ENCODE measurements at regions not wholly inside any gene's neighbourhood (a gene's known extent, or its start where the extent isn't known, plus 50 kb on each side); places are given as distances from the start of the nearest gene placed in this dataset.

DNA sequence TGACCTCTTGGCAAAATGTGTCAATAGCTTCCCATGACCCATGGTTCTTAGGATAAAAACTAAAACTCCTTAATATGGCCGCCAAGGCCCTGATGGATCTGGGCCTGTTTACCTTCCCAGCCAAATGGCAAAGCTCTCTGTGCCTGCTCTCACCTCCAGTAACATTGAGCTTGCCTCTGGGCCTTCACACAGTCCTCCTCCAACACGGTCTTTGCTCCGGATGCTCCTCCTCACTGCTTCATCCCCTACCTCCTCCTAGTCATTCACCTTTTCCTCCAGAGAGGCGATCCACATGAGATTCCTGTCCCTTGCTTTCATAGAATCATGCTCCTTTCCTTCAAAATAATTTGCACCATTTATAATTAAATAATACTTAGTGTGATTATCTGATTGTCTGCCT is 172.3 kb upstream of the AFDN start:
- no peak for TF ChIP-seq ZNF274 (IDR thresholded peaks at IDR 0.05; ENCODE audit: low read depth, low read length)
- no peak overlapping the region for H3K4me3 ChIP-seq (ENCODE audit: low read length)

- no peak for TF ChIP-seq ZNF274 (IDR thresholded peaks at IDR 0.05; ENCODE audit: low read depth, low read length)
- no peak overlapping the region for H3K4me3 ChIP-seq (ENCODE audit: low read length)
Observed at GRCh38 chr6:167655174-167655821, 171.4 kb upstream of the AFDN start.

GRCh38 chr6:167658106-167658505 is 168.6 kb upstream of the AFDN start:
- H3K4me3 ChIP-seq (ENCODE audit: low read length), result no peak overlapping the region
- TF ChIP-seq ZNF274 (IDR thresholded peaks at IDR 0.05; ENCODE audit: low read depth, low read length), result no peak

GRCh38 chr6:167659046-167659445 is 167.7 kb upstream of the AFDN start:
- no peak overlapping the region for H3K4me3 ChIP-seq (ENCODE audit: low read length)
- TF ChIP-seq ZNF274 (IDR thresholded peaks at IDR 0.05; ENCODE audit: low read depth, low read length), result no peak

DNA sequence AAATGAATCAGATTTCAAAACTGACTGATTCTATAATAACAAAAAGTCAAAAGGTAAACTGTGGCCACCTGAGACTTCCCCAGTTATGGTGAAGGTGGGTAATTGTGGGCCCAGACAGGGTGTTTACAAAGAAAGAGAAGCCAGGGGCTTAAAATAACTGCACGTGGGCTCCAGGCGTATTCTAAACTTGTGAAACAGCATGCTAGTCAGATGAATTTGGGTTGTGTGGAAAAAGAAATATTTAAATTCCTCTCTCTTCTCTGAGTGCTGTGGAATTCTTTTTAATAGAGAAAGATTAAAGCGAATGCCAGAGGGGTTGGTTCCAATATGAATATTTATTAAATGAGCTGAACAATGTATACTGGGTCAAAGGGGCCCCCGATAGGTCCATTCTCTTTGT is 166.3 kb upstream of the AFDN start:
- no peak for TF ChIP-seq ZNF274 (IDR thresholded peaks at IDR 0.05; ENCODE audit: low read depth, low read length)
- no peak overlapping the region for H3K4me3 ChIP-seq (ENCODE audit: low read length)

DNA sequence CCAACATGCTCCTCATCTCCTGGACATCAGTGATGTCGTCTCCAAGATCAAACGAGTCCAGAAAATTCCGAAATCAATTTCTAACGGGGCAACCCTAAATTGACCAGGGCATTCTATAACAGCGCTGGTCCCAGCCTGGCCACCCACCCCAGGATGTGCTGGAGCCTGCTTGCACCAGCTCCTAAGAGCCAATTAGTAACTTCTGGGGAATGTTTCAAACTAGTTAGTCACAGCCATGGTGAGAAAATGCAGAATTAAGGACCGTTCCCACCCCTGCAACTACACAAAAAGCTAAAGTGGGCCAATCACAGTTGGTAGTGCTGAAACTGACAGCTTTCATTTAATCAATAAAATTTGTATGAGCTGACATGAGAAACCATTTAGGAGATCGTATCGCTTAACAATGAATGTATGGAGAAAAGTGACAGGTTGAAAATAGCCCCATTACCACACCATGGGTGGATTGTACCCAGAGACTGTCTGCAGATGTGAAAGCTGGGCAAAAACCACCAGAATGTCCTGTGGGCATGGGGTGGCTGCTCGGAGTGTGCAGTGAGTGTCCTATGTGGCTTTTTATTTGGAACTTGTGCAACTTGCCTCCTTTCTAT is 165.7 kb upstream of the AFDN start:
- no peak for TF ChIP-seq ZNF274 (IDR thresholded peaks at IDR 0.05; ENCODE audit: low read depth, low read length)

GRCh38 chr6:167661552-167662044 is 165.1 kb upstream of the AFDN start:
- no peak for TF ChIP-seq ZNF274 (IDR thresholded peaks at IDR 0.05; ENCODE audit: low read depth, low read length)
- no peak overlapping the region for H3K4me3 ChIP-seq (ENCODE audit: low read length)

More for the DNA sequence above, 165.7 kb upstream of the AFDN start:
- no peak overlapping the region for H3K4me3 ChIP-seq (ENCODE audit: low read length)

DNA sequence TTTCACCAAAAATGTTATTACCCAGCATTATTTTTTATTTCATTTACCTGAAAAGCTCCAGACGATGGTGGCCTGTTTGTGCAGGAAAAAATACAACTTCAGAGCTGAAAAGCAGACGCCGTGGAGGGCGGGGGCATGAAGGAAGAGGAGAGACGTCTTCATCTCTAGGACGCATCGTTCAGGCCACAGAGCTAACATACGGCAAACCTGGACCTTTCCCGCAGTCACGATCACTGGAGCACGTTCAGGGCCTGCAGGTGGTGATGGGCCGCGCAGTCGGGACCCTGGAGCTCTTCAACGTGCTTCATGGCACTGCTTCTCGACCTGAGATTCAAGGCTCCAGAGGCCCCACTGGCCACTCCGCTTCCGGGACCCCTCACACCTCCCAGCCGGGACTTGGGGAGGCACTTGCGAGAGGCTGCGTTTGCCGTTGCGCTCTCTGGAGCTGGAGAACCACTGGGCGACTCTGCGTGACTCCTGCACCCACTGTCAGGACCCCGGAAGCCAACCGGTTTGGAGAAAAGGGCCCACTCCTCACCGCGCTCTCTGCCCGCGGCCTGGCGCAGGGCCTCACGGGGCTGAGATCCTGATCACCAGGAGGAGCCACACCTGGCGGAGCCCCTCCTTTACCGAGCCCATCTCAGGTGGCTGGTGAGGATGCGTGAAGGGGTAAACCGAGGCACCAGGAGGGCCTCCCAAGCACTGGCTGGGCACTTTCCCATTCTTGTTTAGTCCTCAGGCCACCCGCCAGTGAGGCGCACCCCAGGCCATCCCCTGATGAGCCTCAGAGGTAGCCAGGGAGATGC is 164.4 kb upstream of the AFDN start:
- H3K4me3 ChIP-seq (ENCODE audit: low read length), result no peak overlapping the region
- no peak for TF ChIP-seq ZNF274 (IDR thresholded peaks at IDR 0.05; ENCODE audit: low read depth, low read length)

DNA sequence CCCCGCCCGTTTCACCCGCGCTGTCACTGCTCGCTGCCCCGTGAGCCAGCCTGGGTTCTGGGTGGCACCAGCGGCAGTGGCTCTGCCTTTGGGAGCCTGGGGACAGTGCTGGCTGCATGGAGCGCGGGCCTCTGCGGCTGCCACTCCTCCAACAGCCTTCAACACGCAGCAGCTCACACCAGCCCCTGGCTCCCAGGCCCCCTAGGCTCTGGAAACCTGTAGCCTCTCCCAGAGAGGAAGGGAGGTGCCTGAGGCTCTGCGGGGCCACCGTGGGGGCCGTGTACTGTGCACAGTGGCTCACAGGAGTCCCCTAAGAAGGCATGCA is 163.9 kb upstream of the AFDN start:
- no peak for TF ChIP-seq ZNF274 (IDR thresholded peaks at IDR 0.05; ENCODE audit: low read depth, low read length)
- no peak overlapping the region for H3K4me3 ChIP-seq (ENCODE audit: low read length)

- no peak for TF ChIP-seq ZNF274 (IDR thresholded peaks at IDR 0.05; ENCODE audit: low read depth, low read length)
- H3K4me3 ChIP-seq (ENCODE audit: low read length), result no peak overlapping the region
Observed at GRCh38 chr6:167663316-167663715, 163.4 kb upstream of the AFDN start.

DNA sequence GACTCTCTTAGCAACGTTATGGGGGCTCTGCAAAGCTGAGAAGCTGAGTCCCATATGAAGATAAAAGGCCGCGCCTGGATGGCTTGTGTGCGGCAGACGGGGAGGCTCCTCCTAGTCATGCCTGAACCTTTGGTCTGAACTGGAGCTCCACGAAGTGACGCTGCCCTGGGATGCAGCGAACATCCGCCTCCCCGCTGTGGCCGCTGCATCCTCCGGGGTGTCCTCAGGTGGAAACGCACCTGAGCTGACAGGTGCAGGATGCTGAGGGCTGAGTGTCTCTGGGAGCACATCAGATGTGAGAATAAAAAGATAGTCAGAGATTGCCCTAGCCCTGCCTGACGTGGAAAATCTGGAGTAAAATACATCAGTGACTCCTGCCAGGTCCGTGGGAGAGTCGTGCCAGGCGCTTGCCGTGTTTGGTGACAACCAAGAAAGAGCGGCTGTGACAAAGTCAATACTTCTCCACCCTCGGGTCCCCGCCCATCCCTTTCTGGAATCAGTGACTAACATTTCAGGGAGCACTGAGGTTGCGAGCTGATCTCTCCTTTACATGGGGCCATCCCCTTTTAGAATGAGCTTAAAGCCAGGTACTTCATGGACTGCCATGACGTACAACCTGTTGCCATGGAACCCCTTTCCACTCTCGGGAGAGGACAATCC is 162.8 kb upstream of the AFDN start:
- H3K4me3 ChIP-seq (ENCODE audit: low read length), result no peak overlapping the region
- no peak for TF ChIP-seq ZNF274 (IDR thresholded peaks at IDR 0.05; ENCODE audit: low read depth, low read length)

GRCh38 chr6:167664678-167665660 is 161.7 kb upstream of the AFDN start:
- TF ChIP-seq ZNF274 (IDR thresholded peaks at IDR 0.05; ENCODE audit: low read depth, low read length), result no peak
- H3K4me3 ChIP-seq (ENCODE audit: low read length), result no peak overlapping the region

- H3K4me3 ChIP-seq (ENCODE audit: low read length), result no peak overlapping the region
- TF ChIP-seq ZNF274 (IDR thresholded peaks at IDR 0.05; ENCODE audit: low read depth, low read length), result no peak
Observed at GRCh38 chr6:167665698-167666330, 160.9 kb upstream of the AFDN start.

Measured in GM08714 (cell line).